ENCODE measurements at regions not wholly inside any gene's neighbourhood (a gene's known extent, or its start where the extent isn't known, plus 50 kb on each side); places are given as distances from the start of the nearest gene placed in this dataset.

GRCh38 chr15:38065721-38066345 is 131.4 kb downstream of the TMCO5A start:
- H3K27me3 ChIP-seq = no peaks in the 10 kb centered on the region
- no peaks in the 10 kb centered on the region for H3K9me3 ChIP-seq (ENCODE audit: low read depth)
- H3K36me3 ChIP-seq = no peaks in the 10 kb centered on the region
- no peak overlapping the region for H3K27ac ChIP-seq
- no peak overlapping the region for H3K4me3 ChIP-seq
- peaks cover 25% of the 10 kb centered on the region for H3K4me1 ChIP-seq (ENCODE audit: low read depth)
- DNase-seq (ENCODE audit: low read depth in 1 of 2, low spot score in 1 of 2) = peak in 1 of 2 donors; percentile 51
- no peak for TF ChIP-seq CTCF (IDR thresholded peaks at IDR 0.05; ENCODE audit: low read depth, low read length)

- H3K27ac ChIP-seq = no peak overlapping the region
- H3K36me3 ChIP-seq = no peaks in the 10 kb centered on the region
- H3K4me3 ChIP-seq = no peak overlapping the region
- peaks cover 27% of the 10 kb centered on the region for H3K4me1 ChIP-seq (ENCODE audit: low read depth)
- H3K9me3 ChIP-seq (ENCODE audit: low read depth) = no peaks in the 10 kb centered on the region
- peak in 1 of 2 donors; percentile 23 for DNase-seq (ENCODE audit: low read depth in 1 of 2, low spot score in 1 of 2)
- TF ChIP-seq CTCF (IDR thresholded peaks at IDR 0.05; ENCODE audit: low read depth, low read length) = no peak
- H3K27me3 ChIP-seq = no peaks in the 10 kb centered on the region
These were observed 132.2 kb downstream of the TMCO5A start for GRCh38 chr15:38066612-38067011.

GRCh38 chr15:38068626-38069391 is 134.4 kb downstream of the TMCO5A start:
- no peaks in the 10 kb centered on the region for H3K36me3 ChIP-seq
- H3K4me1 ChIP-seq (ENCODE audit: low read depth) = peaks cover 48% of the 10 kb centered on the region
- no peak overlapping the region for H3K27ac ChIP-seq
- H3K9me3 ChIP-seq (ENCODE audit: low read depth) = no peaks in the 10 kb centered on the region
- peak; percentile 44 to 75 for DNase-seq (ENCODE audit: low read depth in 1 of 2, low spot score in 1 of 2)
- H3K27me3 ChIP-seq = no peaks in the 10 kb centered on the region
- H3K4me3 ChIP-seq = no peak overlapping the region
- TF ChIP-seq CTCF (IDR thresholded peaks at IDR 0.05; ENCODE audit: low read depth, low read length) = no peak

- no peaks in the 10 kb centered on the region for H3K9me3 ChIP-seq (ENCODE audit: low read depth)
- H3K4me3 ChIP-seq = no peak overlapping the region
- H3K27ac ChIP-seq = no peak overlapping the region
- H3K36me3 ChIP-seq = no peaks in the 10 kb centered on the region
- H3K4me1 ChIP-seq (ENCODE audit: low read depth) = peaks cover 48% of the 10 kb centered on the region
- no peak for TF ChIP-seq CTCF (IDR thresholded peaks at IDR 0.05; ENCODE audit: low read depth, low read length)
- peak in 1 of 2 donors; percentile 80 for DNase-seq (ENCODE audit: low read depth in 1 of 2, low spot score in 1 of 2)
- H3K27me3 ChIP-seq = no peaks in the 10 kb centered on the region
These were observed 135.1 kb downstream of the TMCO5A start for GRCh38 chr15:38069511-38070011.

- Histone ChIP-seq H3K27ac (no peak overlapping the region), H3K9me3 (ENCODE audit: low read depth) (no peaks in the 10 kb centered on the region), H3K4me1 (ENCODE audit: low read depth) (peaks cover 48% of the 10 kb centered on the region), H3K36me3 (no peaks in the 10 kb centered on the region), H3K4me3 (no peak overlapping the region), H3K27me3 (no peaks in the 10 kb centered on the region)
- no peak for TF ChIP-seq CTCF (IDR thresholded peaks at IDR 0.05; ENCODE audit: low read depth, low read length)
- no peak for DNase-seq (ENCODE audit: low read depth in 1 of 2, low spot score in 1 of 2)
These were observed 136.3 kb downstream of the TMCO5A start for GRCh38 chr15:38070778-38071177.

Data from cardiac muscle cell (in vitro differentiated cells and primary cell).